BE2C (cell line): ENCODE measurements at regions not wholly inside any gene's neighbourhood (a gene's known extent, or its start where the extent isn't known, plus 50 kb on each side); places are given as distances from the start of the nearest gene placed in this dataset.
"Not testable (repeated sequence)": the region's sequence is repeated elsewhere in the genome, so short reads cannot be mapped to it uniquely, and the experiment has no call there.

Experiments used
- DNase-seq: peaks from one replicate; pipeline ENCODE4 v3.0.0-alpha.2; 2020
- H3K27me3 ChIP-seq: fragments of 250-450 bp; sonication (Bioruptor Pico); 2 replicates; pipeline ENCODE4 v1.5.1; 2020; ENCODE audit warnings: mild to moderate bottlenecking
- H3K36me3 ChIP-seq: fragments of 250-450 bp; sonication (Bioruptor Pico); 2 replicates; pipeline ENCODE4 v1.5.1; 2020; ENCODE audit warnings: mild to moderate bottlenecking
- H3K4me1 ChIP-seq: fragments of 250-450 bp; sonication (Bioruptor Pico); 2 replicates; pipeline ENCODE4 v1.5.1; 2020
- H3K4me3 ChIP-seq: 2 replicates; pipeline ENCODE4 v1.5.1; 2011; ENCODE audit warnings: low read depth, low read length
- H3K9me3 ChIP-seq: fragments of 250-450 bp; sonication (Bioruptor Pico); 2 replicates; pipeline ENCODE4 v1.5.1; 2020
- TF ChIP-seq, protein P1 (sequence below): IDR thresholded peaks from 2 replicates; pipeline ENCODE4 v1.5.1; 2012; ENCODE audit warnings: mild to moderate bottlenecking, low read depth, low read length

DNA sequence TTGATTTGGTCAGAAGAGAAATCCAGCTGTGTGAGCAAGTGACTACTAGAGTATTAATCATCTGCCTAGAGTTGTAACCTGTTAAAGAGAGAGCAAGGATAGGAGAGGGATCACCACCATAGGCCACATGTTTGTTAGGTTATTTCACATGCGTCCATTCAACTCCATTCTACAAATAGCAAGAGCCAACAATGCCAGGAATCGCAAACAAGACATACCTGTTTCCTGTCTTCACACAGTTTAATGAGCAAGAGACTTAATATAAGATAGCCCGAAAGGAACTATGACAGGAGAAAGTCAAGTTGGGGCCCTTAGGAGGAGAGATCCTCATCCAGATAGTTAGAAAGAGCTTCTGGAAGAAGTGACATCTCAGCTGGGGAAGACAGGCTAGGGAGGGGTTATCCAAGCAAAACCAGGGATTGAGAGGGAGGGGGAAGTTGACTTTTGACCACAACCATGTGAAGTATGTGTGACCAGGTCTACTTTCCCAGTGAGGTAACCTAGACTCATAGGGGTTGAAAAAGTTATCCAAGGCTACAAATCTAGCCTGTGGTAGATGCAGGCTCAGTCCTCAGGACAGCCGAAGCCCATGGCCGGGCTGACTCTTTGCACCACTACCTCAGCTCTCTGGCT, 147.4 kb downstream of the ALDH8A1 start:
- H3K36me3 ChIP-seq: no peaks in the 10 kb centered on the region
- H3K27me3 ChIP-seq: no peaks in the 10 kb centered on the region
- H3K9me3 ChIP-seq: no peaks in the 10 kb centered on the region
- H3K4me1 ChIP-seq: peaks cover 32% of the 10 kb centered on the region
- TF ChIP-seq, protein P1, sequence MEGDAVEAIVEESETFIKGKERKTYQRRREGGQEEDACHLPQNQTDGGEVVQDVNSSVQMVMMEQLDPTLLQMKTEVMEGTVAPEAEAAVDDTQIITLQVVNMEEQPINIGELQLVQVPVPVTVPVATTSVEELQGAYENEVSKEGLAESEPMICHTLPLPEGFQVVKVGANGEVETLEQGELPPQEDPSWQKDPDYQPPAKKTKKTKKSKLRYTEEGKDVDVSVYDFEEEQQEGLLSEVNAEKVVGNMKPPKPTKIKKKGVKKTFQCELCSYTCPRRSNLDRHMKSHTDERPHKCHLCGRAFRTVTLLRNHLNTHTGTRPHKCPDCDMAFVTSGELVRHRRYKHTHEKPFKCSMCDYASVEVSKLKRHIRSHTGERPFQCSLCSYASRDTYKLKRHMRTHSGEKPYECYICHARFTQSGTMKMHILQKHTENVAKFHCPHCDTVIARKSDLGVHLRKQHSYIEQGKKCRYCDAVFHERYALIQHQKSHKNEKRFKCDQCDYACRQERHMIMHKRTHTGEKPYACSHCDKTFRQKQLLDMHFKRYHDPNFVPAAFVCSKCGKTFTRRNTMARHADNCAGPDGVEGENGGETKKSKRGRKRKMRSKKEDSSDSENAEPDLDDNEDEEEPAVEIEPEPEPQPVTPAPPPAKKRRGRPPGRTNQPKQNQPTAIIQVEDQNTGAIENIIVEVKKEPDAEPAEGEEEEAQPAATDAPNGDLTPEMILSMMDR: no peak
- DNase-seq: no peak
- no peak overlapping the region for H3K4me3 ChIP-seq

DNA sequence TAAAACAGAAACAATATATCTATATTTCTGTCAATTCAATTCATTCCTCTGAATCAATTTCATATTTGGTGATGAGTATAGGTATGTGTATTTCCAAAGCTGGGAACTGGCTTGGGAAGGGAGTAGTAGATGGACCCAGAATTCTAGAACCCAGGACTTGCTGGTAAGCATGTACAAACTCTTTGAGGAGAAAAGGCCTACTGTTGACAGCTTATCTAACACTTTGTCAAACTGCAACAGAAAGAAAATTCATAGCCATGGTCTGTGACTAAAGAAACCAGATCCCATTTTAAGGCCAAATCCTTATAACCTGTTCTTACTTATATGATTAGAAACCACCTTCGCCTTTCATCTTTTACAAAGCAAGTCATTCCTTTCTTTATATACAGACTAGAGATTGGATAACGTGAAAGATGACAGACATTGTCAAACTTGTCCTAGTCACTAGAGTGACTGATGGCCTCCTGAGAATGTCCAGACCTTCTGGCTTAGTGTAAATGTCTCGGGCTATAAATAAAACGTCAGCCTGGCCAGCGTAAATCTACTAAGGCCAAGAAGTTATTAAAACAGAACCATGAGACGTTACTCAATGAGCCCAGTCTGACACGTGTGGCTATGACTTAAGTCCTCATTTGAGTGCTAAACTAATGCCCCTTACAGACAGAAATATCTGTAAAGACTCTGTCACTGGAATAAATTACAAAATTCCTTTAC, 152.3 kb downstream of the ALDH8A1 start:
- H3K9me3 ChIP-seq: no peaks in the 10 kb centered on the region
- H3K36me3 ChIP-seq: no peaks in the 10 kb centered on the region
- no peaks in the 10 kb centered on the region for H3K27me3 ChIP-seq
- DNase-seq: peak; percentile 25
- H3K4me3 ChIP-seq: no peak overlapping the region
- TF ChIP-seq, protein P1: no peak
- peaks cover 6% of the 10 kb centered on the region for H3K4me1 ChIP-seq

DNA sequence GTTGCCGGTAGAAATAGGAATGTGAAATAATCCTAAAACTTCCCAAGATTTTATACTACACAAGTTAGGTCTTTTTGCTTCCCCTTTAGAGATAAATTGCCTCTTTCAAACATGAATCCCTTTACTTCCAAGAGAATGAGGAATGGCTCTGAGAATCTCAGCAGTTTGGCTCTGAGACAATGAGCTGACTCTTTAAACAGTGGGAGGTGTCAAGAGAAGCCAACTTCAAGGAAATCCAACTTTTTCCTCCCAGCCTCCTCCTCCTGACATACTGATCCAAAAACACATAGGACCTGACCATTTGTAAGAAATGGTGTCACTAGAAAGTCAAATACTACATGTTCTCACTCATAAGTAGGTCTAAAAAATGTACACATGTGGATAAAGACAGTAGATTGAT, 154.2 kb downstream of the ALDH8A1 start:
- no peak overlapping the region for H3K4me3 ChIP-seq
- H3K4me1 ChIP-seq: peaks cover 6% of the 10 kb centered on the region
- H3K9me3 ChIP-seq: no peaks in the 10 kb centered on the region
- H3K36me3 ChIP-seq: no peaks in the 10 kb centered on the region
- DNase-seq: no peak
- no peaks in the 10 kb centered on the region for H3K27me3 ChIP-seq
- TF ChIP-seq, protein P1: no peak

DNA sequence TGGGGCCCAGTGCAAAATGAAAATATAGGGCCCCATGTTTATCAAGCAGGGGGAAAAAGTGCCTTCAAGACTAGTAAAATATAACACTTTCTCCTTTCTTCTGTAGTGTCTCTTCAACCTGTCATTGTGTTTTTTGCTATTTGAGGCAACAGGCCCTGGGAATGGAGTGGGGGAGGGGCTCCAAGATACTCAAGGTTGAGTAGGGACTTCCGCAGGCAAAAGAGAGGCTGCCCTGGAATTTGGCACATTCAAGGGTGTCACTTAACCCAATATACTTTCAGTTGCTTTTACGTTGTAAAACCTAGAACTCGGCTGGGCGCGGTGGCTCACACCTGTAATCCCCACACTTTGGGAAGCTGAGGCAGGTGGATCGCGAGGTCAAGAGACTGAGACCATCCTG, 154.9 kb downstream of the ALDH8A1 start:
- Histone ChIP-seq H3K4me1 (peaks cover 6% of the 10 kb centered on the region), H3K27me3 (no peaks in the 10 kb centered on the region), H3K4me3 (no peak overlapping the region), H3K36me3 (no peaks in the 10 kb centered on the region), H3K9me3 (no peaks in the 10 kb centered on the region)
- TF ChIP-seq, protein P1: no peak
- DNase-seq: no peak

DNA sequence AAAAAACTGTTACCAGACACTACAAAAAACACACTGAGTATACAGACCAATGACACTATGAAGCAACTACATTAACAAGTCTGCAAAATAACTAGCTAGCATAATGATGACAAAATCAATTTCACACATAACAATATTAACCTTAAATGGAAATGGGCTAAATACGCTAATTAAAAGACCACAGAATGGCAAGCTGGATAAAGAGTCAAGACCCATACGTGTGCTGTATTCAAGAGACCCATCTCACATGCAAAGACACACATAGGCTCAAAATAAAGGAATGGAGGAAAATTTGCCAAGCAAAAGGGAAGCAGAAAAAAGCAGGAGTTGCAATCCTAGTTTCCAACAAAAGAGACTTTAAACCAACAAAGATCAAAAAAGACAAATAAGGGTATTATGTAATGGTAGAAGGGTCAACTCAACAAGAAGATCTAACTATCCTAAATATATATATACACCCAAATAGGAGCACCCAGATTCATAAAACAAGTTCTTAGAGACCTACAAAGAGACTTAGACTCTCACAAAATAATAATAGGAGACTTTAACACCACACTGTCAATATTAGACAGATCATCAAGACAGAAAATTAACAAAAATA, 158.6 kb downstream of the ALDH8A1 start:
- DNase-seq, H3K9me3 ChIP-seq, H3K36me3 ChIP-seq, H3K4me1 ChIP-seq, H3K27me3 ChIP-seq, H3K4me3 ChIP-seq: not testable (repeated sequence)

DNA sequence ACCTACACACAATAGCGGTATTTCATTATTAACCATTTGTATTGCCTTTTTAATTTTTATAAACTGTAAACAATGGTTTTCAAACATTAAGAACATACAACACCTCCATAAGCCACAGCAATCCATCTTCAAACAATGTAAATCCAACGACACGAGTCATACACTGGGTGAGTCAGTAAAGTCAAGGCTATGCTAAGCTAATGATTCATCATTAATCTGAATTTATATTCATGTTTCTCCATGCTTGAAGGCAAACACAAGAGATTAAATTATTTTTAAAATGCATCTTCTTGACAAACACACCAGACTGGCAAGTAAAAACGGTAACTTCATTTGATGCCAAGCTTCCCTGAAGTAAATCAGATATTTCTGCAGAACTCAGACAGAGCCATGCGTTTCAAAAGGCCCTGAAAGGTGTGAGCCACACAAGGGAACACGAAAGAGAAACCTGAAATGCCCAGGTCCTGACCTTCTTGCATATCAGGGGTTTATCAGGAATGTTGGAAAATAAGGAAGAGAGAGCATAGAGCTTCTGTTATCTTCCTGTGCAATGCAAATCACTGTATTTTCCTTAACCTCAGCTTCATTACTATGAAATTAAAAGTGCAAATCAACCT, 162.5 kb downstream of the ALDH8A1 start:
- TF ChIP-seq, protein P1: no peak
- Histone ChIP-seq H3K4me1 (peaks cover 6% of the 10 kb centered on the region; the same call in 1 of the 2 replicates), H3K4me3 (no peak overlapping the region), H3K9me3 (no peaks in the 10 kb centered on the region), H3K36me3 (no peaks in the 10 kb centered on the region), H3K27me3 (no peaks in the 10 kb centered on the region)
- DNase-seq: no peak
